ENCODE measurements at regions not wholly inside any gene's neighbourhood (a gene's known extent, or its start where the extent isn't known, plus 50 kb on each side); places are given as distances from the start of the nearest gene placed in this dataset.

DNA sequence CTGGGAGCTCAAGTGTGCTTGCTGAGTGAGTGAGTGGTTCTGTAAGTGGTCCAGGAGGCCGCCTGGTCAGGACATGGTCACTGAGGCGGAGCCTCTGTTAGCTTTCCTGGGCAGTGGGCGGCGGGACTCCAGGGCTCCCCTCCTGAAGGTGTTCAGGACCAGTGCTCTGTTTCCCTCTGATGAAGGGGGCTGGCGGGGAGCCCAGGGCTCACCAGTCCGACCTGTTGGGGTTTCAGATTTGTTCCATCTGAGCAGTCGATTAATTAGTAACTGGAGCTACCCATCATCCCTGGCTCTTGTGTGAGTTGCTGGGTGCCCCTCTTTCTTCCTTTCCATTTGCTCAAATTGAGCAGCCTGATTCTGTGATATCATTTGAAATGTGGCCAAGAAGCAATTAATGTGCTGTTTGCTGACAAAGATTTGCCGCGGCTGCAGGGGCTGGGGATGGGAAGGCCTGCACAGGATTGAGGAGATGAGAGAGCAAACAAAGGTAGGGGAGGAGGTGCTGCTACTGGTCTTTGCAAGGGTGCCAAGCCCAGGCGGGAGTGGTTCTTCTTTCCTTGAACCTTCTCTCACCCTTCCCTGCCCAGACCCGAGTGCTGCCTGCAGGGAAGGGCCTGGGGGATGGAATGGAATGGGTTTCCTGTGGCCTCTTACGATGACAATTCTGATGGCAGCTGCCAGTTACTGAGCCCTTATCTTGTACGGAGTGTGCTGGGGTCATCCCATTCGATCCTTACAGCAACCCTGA is 92.8 kb upstream of the PITX1 start:
- Histone ChIP-seq H3K9me3 (no peaks in the 10 kb centered on the region), H3K27ac (peak overlapping the region; percentile 84 to 92 (median 88)), H3K27me3 (no peaks in the 10 kb centered on the region), H3K36me3 (no peaks in the 10 kb centered on the region), H3K4me1 (peaks cover 20 to 78% (median 26%) of the 10 kb centered on the region in 3 donors), H3K4me3 (no peak overlapping the region)
- intact Hi-C loops (cut with DNase I) = no loop called here
- DNase-seq = no peak
- TF ChIP-seq, protein P1, sequence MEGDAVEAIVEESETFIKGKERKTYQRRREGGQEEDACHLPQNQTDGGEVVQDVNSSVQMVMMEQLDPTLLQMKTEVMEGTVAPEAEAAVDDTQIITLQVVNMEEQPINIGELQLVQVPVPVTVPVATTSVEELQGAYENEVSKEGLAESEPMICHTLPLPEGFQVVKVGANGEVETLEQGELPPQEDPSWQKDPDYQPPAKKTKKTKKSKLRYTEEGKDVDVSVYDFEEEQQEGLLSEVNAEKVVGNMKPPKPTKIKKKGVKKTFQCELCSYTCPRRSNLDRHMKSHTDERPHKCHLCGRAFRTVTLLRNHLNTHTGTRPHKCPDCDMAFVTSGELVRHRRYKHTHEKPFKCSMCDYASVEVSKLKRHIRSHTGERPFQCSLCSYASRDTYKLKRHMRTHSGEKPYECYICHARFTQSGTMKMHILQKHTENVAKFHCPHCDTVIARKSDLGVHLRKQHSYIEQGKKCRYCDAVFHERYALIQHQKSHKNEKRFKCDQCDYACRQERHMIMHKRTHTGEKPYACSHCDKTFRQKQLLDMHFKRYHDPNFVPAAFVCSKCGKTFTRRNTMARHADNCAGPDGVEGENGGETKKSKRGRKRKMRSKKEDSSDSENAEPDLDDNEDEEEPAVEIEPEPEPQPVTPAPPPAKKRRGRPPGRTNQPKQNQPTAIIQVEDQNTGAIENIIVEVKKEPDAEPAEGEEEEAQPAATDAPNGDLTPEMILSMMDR (IDR thresholded peaks at IDR 0.05) = no peak
- TF ChIP-seq POLR2A (IDR thresholded peaks at IDR 0.05) = no peak
- WGBS, 2 donors = 34 to 50% methylated on average over 5 to 6 of the region's 14 CpGs

DNA sequence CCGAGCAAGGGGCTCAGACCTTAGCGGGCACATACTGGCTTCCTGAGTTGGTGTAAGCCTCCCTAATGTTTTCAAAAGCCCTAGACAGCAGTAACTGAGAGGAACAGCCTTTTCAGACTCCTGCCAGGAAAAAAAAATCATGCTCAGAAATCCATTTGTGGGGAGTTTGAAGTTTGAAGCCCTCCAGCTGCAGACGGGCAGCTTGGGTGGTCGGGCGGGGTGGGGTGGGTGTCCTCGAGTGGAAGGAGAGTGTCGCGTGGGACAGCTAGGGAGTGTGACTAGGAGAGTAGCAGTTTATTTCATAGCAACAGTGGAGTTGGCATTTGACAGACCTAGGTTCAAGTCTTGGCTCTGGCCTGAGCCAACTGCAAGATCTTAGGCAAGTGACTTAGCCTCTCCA is 90.7 kb upstream of the PITX1 start:
- no peak for DNase-seq
- 63 to 67% methylated on average over 5 to 7 of the region's 8 CpGs for WGBS, 2 donors
- peak overlapping the region in 2 of 4 donors; percentile 3 to 26 for H3K27ac ChIP-seq
- H3K4me3 ChIP-seq = no peak overlapping the region
- H3K36me3 ChIP-seq = no peaks in the 10 kb centered on the region
- no peak for TF ChIP-seq POLR2A (IDR thresholded peaks at IDR 0.05)
- intact Hi-C loops (cut with DNase I) = no loop called here
- no peaks in the 10 kb centered on the region for H3K9me3 ChIP-seq
- H3K4me1 ChIP-seq = peaks cover 21 to 64% (median 25%) of the 10 kb centered on the region in 3 donors
- no peaks in the 10 kb centered on the region for H3K27me3 ChIP-seq

DNA sequence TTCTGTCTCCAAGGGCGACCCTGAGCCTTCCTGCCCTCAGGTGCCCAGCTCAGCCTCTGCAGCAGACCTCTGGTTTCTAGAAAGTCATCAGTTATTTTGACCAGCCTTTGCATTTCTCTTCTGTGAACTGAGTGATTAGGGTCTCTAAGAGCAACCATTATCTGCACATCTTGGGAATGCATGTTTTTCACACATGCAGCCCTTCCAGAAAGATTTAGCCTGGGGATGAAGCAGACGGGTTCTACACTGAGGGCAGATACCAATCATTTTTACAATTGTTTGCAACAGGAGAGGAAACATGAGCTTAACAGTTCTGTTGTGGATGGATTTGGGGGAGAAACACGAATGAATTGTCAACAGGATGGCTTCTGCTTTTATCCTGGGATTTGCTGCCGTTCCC is 90.1 kb upstream of the PITX1 start:
- peak overlapping the region in 1 of 4 donors; percentile 26 for H3K27ac ChIP-seq
- DNase-seq = no peak
- intact Hi-C loops (cut with DNase I) = no loop called here
- TF ChIP-seq, protein P1 (IDR thresholded peaks at IDR 0.05) = no peak
- TF ChIP-seq POLR2A (IDR thresholded peaks at IDR 0.05) = no peak
- no peaks in the 10 kb centered on the region for H3K27me3 ChIP-seq
- no peak overlapping the region for H3K4me3 ChIP-seq
- no peaks in the 10 kb centered on the region for H3K36me3 ChIP-seq
- H3K4me1 ChIP-seq = peaks cover 22 to 64% (median 25%) of the 10 kb centered on the region in 3 donors
- H3K9me3 ChIP-seq = no peaks in the 10 kb centered on the region
- WGBS, 2 donors = 48 to 55% methylated on average over 3 to 4 of the region's 4 CpGs

DNA sequence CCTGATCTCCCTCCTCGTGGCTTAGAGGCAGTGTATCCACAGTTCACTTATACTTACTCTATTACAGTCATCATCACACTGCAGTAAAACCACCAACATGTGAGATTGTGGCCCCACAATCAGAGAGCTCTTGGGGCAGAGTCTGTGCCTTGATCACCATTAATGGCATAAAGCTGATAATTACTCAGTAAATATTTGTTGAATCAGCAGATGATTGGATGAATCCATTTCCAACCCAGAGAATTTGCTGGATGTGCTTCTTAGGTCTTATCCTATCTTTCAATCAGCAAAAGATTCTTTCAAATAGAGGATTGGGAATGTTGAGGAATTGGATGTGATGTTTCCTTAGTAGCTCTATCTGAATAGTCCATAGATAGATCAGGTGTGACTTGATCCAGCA is 88.8 kb upstream of the PITX1 start:
- no peak overlapping the region for H3K27ac ChIP-seq
- no peak overlapping the region for H3K4me3 ChIP-seq
- TF ChIP-seq, protein P1 (IDR thresholded peaks at IDR 0.05) = no peak
- TF ChIP-seq POLR2A (IDR thresholded peaks at IDR 0.05) = no peak
- no peaks in the 10 kb centered on the region for H3K36me3 ChIP-seq
- H3K4me1 ChIP-seq = peaks cover 15 to 56% (median 20%) of the 10 kb centered on the region in 3 donors
- no peaks in the 10 kb centered on the region for H3K27me3 ChIP-seq
- H3K9me3 ChIP-seq = no peaks in the 10 kb centered on the region
- 80 to 83% methylated on average over 1 of the region's 1 CpG for WGBS, 2 donors
- no peak for DNase-seq
- intact Hi-C loops (cut with DNase I) = no loop called here

DNA sequence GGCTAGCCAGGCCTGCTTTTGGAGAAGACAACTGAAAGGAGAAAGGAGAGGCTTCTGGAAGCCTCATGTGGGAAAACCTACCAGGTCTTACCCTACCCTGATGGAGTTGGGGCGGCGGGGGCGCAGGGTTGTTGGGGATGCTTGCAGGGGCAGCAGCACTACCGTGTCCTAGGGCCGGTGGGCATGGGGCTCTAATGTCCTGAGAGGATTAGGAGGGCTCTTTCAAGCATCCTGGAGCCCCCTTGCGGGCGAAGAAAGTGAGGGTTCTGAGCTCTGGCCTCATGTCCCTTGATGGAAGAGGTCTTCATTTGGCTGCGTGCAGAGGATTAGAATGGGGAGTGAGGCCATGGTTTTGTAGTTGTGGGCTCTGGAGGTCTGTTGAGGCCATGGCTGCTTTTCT is 86.9 kb upstream of the PITX1 start:
- intact Hi-C loops (cut with DNase I) = no loop called here
- H3K4me1 ChIP-seq = peaks cover 11 to 49% (median 12%) of the 10 kb centered on the region in 3 donors
- no peaks in the 10 kb centered on the region for H3K36me3 ChIP-seq
- H3K27ac ChIP-seq = no peak overlapping the region
- H3K4me3 ChIP-seq = no peak overlapping the region
- 79 to 97% methylated on average over 7 of the region's 8 CpGs for WGBS, 2 donors
- no peaks in the 10 kb centered on the region for H3K9me3 ChIP-seq
- DNase-seq = no peak
- H3K27me3 ChIP-seq = no peaks in the 10 kb centered on the region
- TF ChIP-seq, protein P1 (IDR thresholded peaks at IDR 0.05) = no peak
- TF ChIP-seq POLR2A (IDR thresholded peaks at IDR 0.05) = no peak

Measured in esophagus squamous epithelium (tissue), 5 donors.